Mesodermal cell (in vitro differentiated cells): ENCODE measurements at regions not wholly inside any gene's neighbourhood (a gene's known extent, or its start where the extent isn't known, plus 50 kb on each side); places are given as distances from the start of the nearest gene placed in this dataset.

Experiments
- H3K27ac ChIP-seq: 2 replicates; pipeline ENCODE4 v1.7.0; 2013; ENCODE audit warnings: mild to moderate bottlenecking, low read depth, low read length, moderate library complexity; ENCODE audit not compliant: severe bottlenecking
- H3K36me3 ChIP-seq: 2 replicates; pipeline ENCODE4 v1.7.1; 2013; ENCODE audit warnings: mild to moderate bottlenecking, low read length, moderate library complexity; ENCODE audit not compliant: control insufficient read depth, insufficient read depth
- H3K4me1 ChIP-seq: one replicate; pipeline ENCODE4 v1.7.1; 2013; ENCODE audit warnings: mild to moderate bottlenecking, low read length; ENCODE audit not compliant: insufficient read depth, control insufficient read depth, poor library complexity, severe bottlenecking
- H3K4me3 ChIP-seq: 2 replicates; pipeline ENCODE4 v1.7.0; 2013; ENCODE audit warnings: low read length, control low read depth, mild to moderate bottlenecking; ENCODE audit not compliant: insufficient read depth, poor library complexity, severe bottlenecking; ENCODE audit errors: extremely low read depth
- H3K9me3 ChIP-seq: 2 replicates; pipeline ENCODE4 v1.7.1; 2013; ENCODE audit warnings: mild to moderate bottlenecking, low read length, moderate library complexity; ENCODE audit not compliant: control insufficient read depth
- WGBS, 2 experiments: methylation state at CpG; one replicate each; pipeline ENCODE4 v1.1.5; 2013; ENCODE audit warnings: missing lambda C conversion rate in 2 of 2; ENCODE audit not compliant: insufficient coverage in 2 of 2; 5-methylcytosine and 5-hydroxymethylcytosine counted together

GRCh38 chr5:68658810-68659372, 434.9 kb upstream of the SLC30A5 start:
- no peak overlapping the region for H3K4me3 ChIP-seq

DNA sequence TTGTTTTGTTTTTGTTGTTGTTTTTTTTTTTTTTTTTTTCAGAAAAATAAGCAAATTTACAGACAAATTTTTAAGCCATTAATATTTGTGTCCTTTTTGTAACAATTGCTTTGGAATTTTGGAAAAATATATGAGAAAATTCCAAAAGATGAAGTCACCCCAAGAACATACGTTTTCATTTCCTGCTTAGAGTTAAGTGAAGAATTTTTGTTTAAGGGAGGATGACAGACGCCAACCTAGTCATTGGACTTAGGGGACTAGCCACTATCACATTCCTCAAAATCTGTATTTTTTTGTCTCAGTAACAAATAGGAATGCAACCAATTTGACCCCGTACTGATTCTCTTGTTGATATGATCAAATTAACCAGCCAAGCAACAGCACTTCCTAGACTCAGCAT, 433.9 kb upstream of the SLC30A5 start:
- 67 to 80% methylated on average over 1 of the region's 3 CpGs for WGBS, 2 experiments

More at GRCh38 chr5:68658810-68659372, 434.9 kb upstream of the SLC30A5 start:
- Histone ChIP-seq H3K4me1 (no peaks in the 10 kb centered on the region), H3K27ac (no peak overlapping the region), H3K36me3 (no peaks in the 10 kb centered on the region), H3K9me3 (no peaks in the 10 kb centered on the region)
- WGBS, 2 experiments, result no CpG with 5 or more reads among the region's 4 CpGs

DNA sequence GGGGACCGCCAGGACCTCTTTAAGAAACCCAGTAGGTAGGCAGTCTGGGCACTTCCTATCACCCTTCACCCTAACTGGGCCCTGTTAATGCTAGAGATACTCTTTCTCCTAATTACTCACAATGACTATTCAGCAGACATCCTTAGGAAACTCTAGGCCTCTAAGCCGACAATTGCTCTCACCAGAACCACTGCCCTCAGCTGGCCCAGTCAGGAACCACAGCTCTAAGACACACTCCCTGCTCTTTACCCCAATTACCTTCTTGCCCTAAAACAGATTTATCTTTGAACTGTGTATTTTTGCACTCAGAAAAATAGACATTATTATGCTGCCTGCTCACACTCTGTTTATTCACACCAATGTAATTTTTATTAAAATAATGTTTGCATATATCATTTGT, 432.6 kb upstream of the SLC30A5 start:
- WGBS, 2 experiments, result 67 to 78% methylated on average over 1 to 2 of the region's 2 CpGs
- Histone ChIP-seq H3K4me3 (no peak overlapping the region), H3K9me3 (no peaks in the 10 kb centered on the region), H3K36me3 (no peaks in the 10 kb centered on the region), H3K4me1 (no peaks in the 10 kb centered on the region), H3K27ac (no peak overlapping the region)

More for the DNA sequence above, 433.9 kb upstream of the SLC30A5 start:
- no peak overlapping the region for H3K4me3 ChIP-seq
- no peak overlapping the region for H3K27ac ChIP-seq
- no peaks in the 10 kb centered on the region for H3K9me3 ChIP-seq
- no peaks in the 10 kb centered on the region for H3K36me3 ChIP-seq
- no peaks in the 10 kb centered on the region for H3K4me1 ChIP-seq

DNA sequence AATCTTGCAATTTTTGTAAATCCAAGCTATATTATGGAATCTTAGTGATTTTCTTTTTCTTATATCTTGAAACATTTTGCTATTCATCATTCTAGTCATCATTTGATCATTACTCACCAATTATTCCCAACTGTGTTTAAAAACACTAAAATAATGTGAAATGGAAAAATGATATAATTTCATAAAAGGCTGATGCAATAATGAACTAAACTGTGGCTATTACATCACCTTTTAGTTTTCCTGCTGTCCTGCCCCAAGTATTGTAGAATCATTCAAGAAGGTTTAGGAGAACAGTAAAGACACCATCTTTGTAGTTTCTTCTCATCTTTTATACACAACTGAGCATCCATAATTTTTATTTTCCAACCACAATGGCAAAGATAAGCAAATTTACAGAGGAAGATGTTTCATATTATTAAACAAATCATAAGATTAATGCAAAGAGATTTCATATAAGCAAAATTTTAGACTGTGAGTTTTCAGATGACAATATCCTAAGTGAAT, 431.0 kb upstream of the SLC30A5 start:
- no peaks in the 10 kb centered on the region for H3K4me1 ChIP-seq
- H3K9me3 ChIP-seq, result no peaks in the 10 kb centered on the region
- no peaks in the 10 kb centered on the region for H3K36me3 ChIP-seq
- no peak overlapping the region for H3K27ac ChIP-seq
- H3K4me3 ChIP-seq, result no peak overlapping the region

GRCh38 chr5:68669864-68670575, 423.8 kb upstream of the SLC30A5 start:
- no peaks in the 10 kb centered on the region for H3K9me3 ChIP-seq
- no peaks in the 10 kb centered on the region for H3K4me1 ChIP-seq
- H3K27ac ChIP-seq, result no peak overlapping the region
- no peaks in the 10 kb centered on the region for H3K36me3 ChIP-seq
- WGBS, 2 experiments, result 56 to 100% methylated on average over 1 to 4 of the region's 8 CpGs
- H3K4me3 ChIP-seq, result no peak overlapping the region

DNA sequence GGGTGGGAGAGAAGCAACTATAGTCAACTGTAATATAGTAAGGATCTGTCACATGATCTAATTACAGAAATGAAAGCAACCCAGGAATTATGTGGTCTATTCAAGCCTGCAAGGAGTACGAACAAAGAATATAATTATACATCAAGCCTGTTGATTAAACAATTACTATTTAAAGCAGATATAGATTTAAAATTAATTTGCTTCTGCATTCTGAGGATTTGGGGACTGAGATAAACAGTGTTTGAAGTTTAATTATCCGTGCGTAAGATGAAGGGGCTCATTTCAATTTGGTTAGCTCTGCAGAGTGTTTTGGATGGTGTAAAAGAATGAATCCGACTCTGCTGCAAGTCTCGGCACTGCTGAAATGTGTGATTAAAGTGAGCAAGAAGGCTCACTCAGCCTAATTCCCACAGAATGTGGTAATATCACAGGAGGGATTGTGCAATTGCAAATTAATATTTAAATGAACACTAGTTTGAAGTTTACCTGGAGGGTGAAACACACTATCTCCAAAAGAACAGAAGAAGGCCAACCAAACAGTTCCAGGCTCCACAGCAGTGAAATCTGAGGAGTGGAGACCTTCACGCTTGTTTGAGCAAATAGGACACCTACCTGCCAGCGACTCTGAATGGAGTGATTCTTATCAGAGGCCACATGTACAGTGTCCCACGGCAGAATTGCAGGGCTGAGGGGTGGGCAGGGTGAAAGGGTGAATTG, 420.6 kb upstream of the SLC30A5 start:
- WGBS, 2 experiments, result 88 to 92% methylated on average over 6 to 7 of the region's 8 CpGs
- Histone ChIP-seq H3K9me3 (no peaks in the 10 kb centered on the region), H3K4me3 (no peak overlapping the region), H3K27ac (no peak overlapping the region), H3K4me1 (no peaks in the 10 kb centered on the region), H3K36me3 (no peaks in the 10 kb centered on the region)

DNA sequence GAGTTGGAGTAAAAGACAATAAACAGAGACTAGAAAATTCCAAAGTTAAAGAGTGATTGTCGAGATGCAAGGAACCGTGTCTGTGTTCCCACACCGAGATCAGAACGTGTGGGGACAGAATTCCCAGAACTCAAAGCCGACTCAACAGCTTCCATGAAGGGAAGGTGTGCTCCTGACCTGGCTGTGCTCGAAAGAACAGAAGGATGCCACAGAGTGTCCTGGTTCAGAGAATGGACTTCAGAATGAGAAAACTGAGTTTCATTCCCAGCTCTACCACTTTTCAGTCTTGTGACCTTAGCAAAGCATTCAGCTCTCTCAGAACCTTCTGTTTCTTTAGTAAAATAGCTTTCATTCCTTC, 420.0 kb upstream of the SLC30A5 start:
- H3K9me3 ChIP-seq, result no peaks in the 10 kb centered on the region
- no peak overlapping the region for H3K4me3 ChIP-seq
- 87 to 96% methylated on average over 6 of the region's 6 CpGs for WGBS, 2 experiments
- H3K36me3 ChIP-seq, result no peaks in the 10 kb centered on the region
- no peaks in the 10 kb centered on the region for H3K4me1 ChIP-seq
- no peak overlapping the region for H3K27ac ChIP-seq

- WGBS, 2 experiments, result 100% methylated on average over 1 of the region's 1 CpG; no CpG with 5 or more reads in 1 of the 2 experiments
- no peak overlapping the region for H3K4me3 ChIP-seq
- peaks cover 14% of the 10 kb centered on the region for H3K4me1 ChIP-seq
- no peaks in the 10 kb centered on the region for H3K9me3 ChIP-seq
- no peak overlapping the region for H3K27ac ChIP-seq
- no peaks in the 10 kb centered on the region for H3K36me3 ChIP-seq
These were observed 414.8 kb upstream of the SLC30A5 start for GRCh38 chr5:68679041-68679440.

DNA sequence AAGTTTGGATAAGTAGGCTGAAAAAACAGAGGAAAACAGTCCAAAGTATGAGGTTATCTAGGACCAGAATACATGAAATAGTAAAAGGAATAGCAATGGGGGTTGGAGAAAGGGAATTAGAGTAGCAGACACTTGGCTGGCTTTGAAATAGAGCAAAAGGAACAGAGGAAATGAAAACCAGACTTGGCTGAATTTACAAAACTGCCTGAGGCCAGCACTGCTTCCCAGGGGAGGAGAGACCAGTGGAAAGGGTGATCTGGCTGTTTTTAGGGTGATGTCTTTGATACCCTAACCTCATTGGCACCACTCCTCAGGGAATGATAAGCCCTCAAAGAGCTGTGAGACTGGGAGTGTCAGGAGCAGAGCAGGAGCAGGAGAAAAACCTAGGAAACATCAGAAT, 413.4 kb upstream of the SLC30A5 start:
- peaks cover 19% of the 10 kb centered on the region for H3K4me1 ChIP-seq

DNA sequence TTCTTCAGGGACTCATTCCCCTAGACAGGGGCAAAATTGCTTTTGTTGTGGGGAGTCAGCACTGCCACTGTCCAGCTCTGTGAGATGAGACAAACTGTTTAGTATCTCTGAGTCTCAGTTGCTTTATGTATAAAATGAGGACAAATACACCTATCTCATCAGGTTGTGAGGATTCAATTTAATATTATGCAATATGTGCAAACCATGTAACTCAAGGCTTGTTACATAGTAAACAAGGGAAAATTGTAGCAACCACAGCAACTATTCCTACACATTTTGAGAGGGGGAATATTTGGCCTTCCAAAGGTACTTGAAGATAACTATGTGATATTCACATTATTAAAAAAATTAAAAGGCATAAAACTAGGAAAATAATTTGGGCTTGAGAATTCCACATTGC, 411.9 kb upstream of the SLC30A5 start:
- no peaks in the 10 kb centered on the region for H3K36me3 ChIP-seq
- peaks cover 19% of the 10 kb centered on the region for H3K4me1 ChIP-seq
- H3K27ac ChIP-seq, result no peak overlapping the region
- H3K9me3 ChIP-seq, result no peaks in the 10 kb centered on the region
- no peak overlapping the region for H3K4me3 ChIP-seq

More for the DNA sequence above, 413.4 kb upstream of the SLC30A5 start:
- Histone ChIP-seq H3K9me3 (no peaks in the 10 kb centered on the region), H3K27ac (no peak overlapping the region), H3K4me3 (no peak overlapping the region), H3K36me3 (no peaks in the 10 kb centered on the region)
